Liver (tissue), 8 donors: ENCODE measurements at regions not wholly inside any gene's neighbourhood (a gene's known extent, or its start where the extent isn't known, plus 50 kb on each side); places are given as distances from the start of the nearest gene placed in this dataset.

Source experiments
- DNase-seq: peaks from one replicate; pipeline ENCODE4 v3.0.0-alpha.2; 2017; ENCODE audit warnings: low spot score
- H3K27ac ChIP-seq, 2 donors: one replicate each; pipeline ENCODE4 v1.7.0; 2013; ENCODE audit warnings: inconsistent platforms in 2 of 2, low read length in 2 of 2, control low read depth in 1 of 2, low read depth in 1 of 2, mild to moderate bottlenecking in 1 of 2
- H3K27me3 ChIP-seq, 4 donors: one replicate each; pipeline versions ENCODE4 v1.6.1 to v1.7.0; 2013; ENCODE audit warnings: low read length in 3 of 4, inconsistent platforms in 1 of 4, mild to moderate bottlenecking in 1 of 4, moderate library complexity in 1 of 4; ENCODE audit not compliant: control insufficient read depth in 4 of 4, insufficient read depth in 4 of 4
- H3K36me3 ChIP-seq, 4 donors: one replicate each; pipeline versions ENCODE4 v1.6.1 to v1.7.0; 2013; ENCODE audit warnings: low read length in 3 of 4, mild to moderate bottlenecking in 3 of 4, low read depth in 1 of 4, moderate library complexity in 1 of 4; ENCODE audit not compliant: control insufficient read depth in 4 of 4, insufficient read depth in 3 of 4
- H3K4me1 ChIP-seq, 4 donors: one replicate each; pipeline versions ENCODE4 v1.6.1 to v1.7.0; 2013; ENCODE audit warnings: low read length in 3 of 4, mild to moderate bottlenecking in 3 of 4, moderate library complexity in 1 of 4; ENCODE audit not compliant: control insufficient read depth in 4 of 4, insufficient read depth in 4 of 4
- H3K4me3 ChIP-seq, 3 donors: one replicate each; pipeline versions ENCODE4 v1.6.1 to v1.7.0; 2013; ENCODE audit warnings: low read length in 3 of 3, control low read depth in 1 of 3, low read depth in 1 of 3, mild to moderate bottlenecking in 1 of 3
- H3K9ac ChIP-seq, 2 donors: one replicate each; pipeline ENCODE4 v1.7.0; 2013; ENCODE audit warnings: low read length in 2 of 2, mild to moderate bottlenecking in 2 of 2, moderate library complexity in 2 of 2, control low read depth in 1 of 2, low read depth in 1 of 2
- H3K9me3 ChIP-seq, 4 donors: one replicate each; pipeline versions ENCODE4 v1.6.1 to v1.7.0; 2013; ENCODE audit warnings: low read length in 3 of 4; ENCODE audit not compliant: control insufficient read depth in 4 of 4
- CTCF ChIP-seq: fragments of 150-350 bp; IDR thresholded peaks from 2 replicates; pipeline ENCODE4 v1.5.1; 2017; ENCODE audit warnings: improper control_type of control experiment, low read depth, low read length; ENCODE audit not compliant: missing input control
- EGR1 ChIP-seq, 2 donors: IDR thresholded peaks; 2 replicates each; pipeline ENCODE4 v1.6.1; 2016 to 2018; ENCODE audit warnings: antibody characterized with exemption in 2 of 2, low read depth in 2 of 2
- FOXA1 ChIP-seq: IDR thresholded peaks from 2 replicates; pipeline ENCODE4 v1.6.1; 2016; ENCODE audit warnings: antibody characterized with exemption
- FOXA2 ChIP-seq: IDR thresholded peaks from 2 replicates; pipeline ENCODE4 v1.6.1; 2016; ENCODE audit warnings: antibody characterized with exemption
- GABPA ChIP-seq, 2 donors: IDR thresholded peaks in 1 of 2; conservative IDR thresholded peaks in 1 of 2; 2 replicates each; pipeline ENCODE4 v1.6.1; 2016; ENCODE audit warnings: antibody characterized with exemption in 2 of 2, mild to moderate bottlenecking in 1 of 2, moderate library complexity in 1 of 2
- HNF4A ChIP-seq, 2 donors: conservative IDR thresholded peaks; 2 replicates each; pipeline ENCODE4 v1.6.1; 2016; ENCODE audit warnings: antibody characterized with exemption in 2 of 2, mild to moderate bottlenecking in 2 of 2
- HNF4G ChIP-seq: IDR thresholded peaks from 2 replicates; pipeline ENCODE4 v1.6.1; 2016; ENCODE audit warnings: antibody characterized with exemption
- JUND ChIP-seq, 2 donors: IDR thresholded peaks; 2 replicates each; pipeline ENCODE4 v1.6.1; 2016; ENCODE audit warnings: antibody characterized with exemption in 2 of 2
- MAX ChIP-seq: IDR thresholded peaks from 2 replicates; pipeline ENCODE4 v1.6.1; 2016; ENCODE audit warnings: antibody characterized with exemption
- NR2F2 ChIP-seq: IDR thresholded peaks from 2 replicates; pipeline ENCODE4 v1.6.1; 2016; ENCODE audit warnings: antibody characterized with exemption
- RAD21 ChIP-seq, 2 donors: IDR thresholded peaks; 2 replicates each; pipeline ENCODE4 v1.6.1; 2016; ENCODE audit warnings: antibody characterized with exemption in 2 of 2, mild to moderate bottlenecking in 2 of 2
- RXRA ChIP-seq, 2 donors: IDR thresholded peaks; 2 replicates each; pipeline ENCODE4 v1.6.1; 2017 to 2018; ENCODE audit warnings: antibody characterized with exemption in 2 of 2, mild to moderate bottlenecking in 1 of 2
- SP1 ChIP-seq: IDR thresholded peaks from 2 replicates; pipeline ENCODE4 v1.6.1; 2018; ENCODE audit warnings: antibody characterized with exemption, mild to moderate bottlenecking
- TAF1 ChIP-seq: conservative IDR thresholded peaks from 2 replicates; pipeline ENCODE4 v1.6.1; 2016; ENCODE audit warnings: antibody characterized with exemption, mild to moderate bottlenecking
- YY1 ChIP-seq: IDR thresholded peaks from 2 replicates; pipeline ENCODE4 v1.6.1; 2016; ENCODE audit warnings: antibody characterized with exemption, mild to moderate bottlenecking
- ZBTB33 ChIP-seq: IDR thresholded peaks from 2 replicates; pipeline ENCODE4 v1.6.1; 2016; ENCODE audit warnings: antibody characterized with exemption
- WGBS: extraction: QIAGEN DNeasy Blood & Tissue Kit; methylation state at CpG from one replicate; pipeline ENCODE4 v1.1.7; 2013; 5-methylcytosine and 5-hydroxymethylcytosine counted together
- TF ChIP-seq, protein P1 (sequence below): IDR thresholded peaks from 2 replicates; pipeline ENCODE4 v1.6.1; 2016; ENCODE audit warnings: antibody characterized with exemption, mild to moderate bottlenecking
- TF ChIP-seq, protein P2 (sequence below): IDR thresholded peaks from 2 replicates; pipeline ENCODE4 v1.6.1; 2016; ENCODE audit warnings: antibody characterized with exemption
- donor health status: healthy.
- donor health status: healthy.
- donor health status: healthy.
- donor health status: healthy.
- donor health status: healthy.

GRCh38 chr21:35521293-35521692 is 472.2 kb upstream of the RUNX1 start:
- Histone ChIP-seq H3K4me3 (no peak overlapping the region), H3K36me3 (no peaks in the 10 kb centered on the region), H3K4me1 (no peaks in the 10 kb centered on the region), H3K9ac (no peak overlapping the region), H3K27me3 (no peaks in the 10 kb centered on the region), H3K9me3 (no peaks in the 10 kb centered on the region), H3K27ac (no peak overlapping the region)
- DNase-seq = no peak
- no peak for TF ChIP-seq SP1
- TF ChIP-seq ZBTB33 = no peak
- TF ChIP-seq HNF4A (conservative IDR thresholded peaks at IDR 0.05) = no peak
- TF ChIP-seq YY1 = no peak
- TF ChIP-seq JUND (IDR thresholded peaks at IDR 0.05) = no peak
- no peak for TF ChIP-seq RAD21 (IDR thresholded peaks at IDR 0.05)
- no peak for TF ChIP-seq HNF4G
- no peak for TF ChIP-seq CTCF
- no peak for TF ChIP-seq MAX
- no peak for TF ChIP-seq TAF1
- no peak for TF ChIP-seq FOXA2
- no peak for TF ChIP-seq NR2F2
- TF ChIP-seq EGR1 (IDR thresholded peaks at IDR 0.05; ENCODE audit: low read depth in 2 of 2) = no peak
- TF ChIP-seq, protein P1, sequence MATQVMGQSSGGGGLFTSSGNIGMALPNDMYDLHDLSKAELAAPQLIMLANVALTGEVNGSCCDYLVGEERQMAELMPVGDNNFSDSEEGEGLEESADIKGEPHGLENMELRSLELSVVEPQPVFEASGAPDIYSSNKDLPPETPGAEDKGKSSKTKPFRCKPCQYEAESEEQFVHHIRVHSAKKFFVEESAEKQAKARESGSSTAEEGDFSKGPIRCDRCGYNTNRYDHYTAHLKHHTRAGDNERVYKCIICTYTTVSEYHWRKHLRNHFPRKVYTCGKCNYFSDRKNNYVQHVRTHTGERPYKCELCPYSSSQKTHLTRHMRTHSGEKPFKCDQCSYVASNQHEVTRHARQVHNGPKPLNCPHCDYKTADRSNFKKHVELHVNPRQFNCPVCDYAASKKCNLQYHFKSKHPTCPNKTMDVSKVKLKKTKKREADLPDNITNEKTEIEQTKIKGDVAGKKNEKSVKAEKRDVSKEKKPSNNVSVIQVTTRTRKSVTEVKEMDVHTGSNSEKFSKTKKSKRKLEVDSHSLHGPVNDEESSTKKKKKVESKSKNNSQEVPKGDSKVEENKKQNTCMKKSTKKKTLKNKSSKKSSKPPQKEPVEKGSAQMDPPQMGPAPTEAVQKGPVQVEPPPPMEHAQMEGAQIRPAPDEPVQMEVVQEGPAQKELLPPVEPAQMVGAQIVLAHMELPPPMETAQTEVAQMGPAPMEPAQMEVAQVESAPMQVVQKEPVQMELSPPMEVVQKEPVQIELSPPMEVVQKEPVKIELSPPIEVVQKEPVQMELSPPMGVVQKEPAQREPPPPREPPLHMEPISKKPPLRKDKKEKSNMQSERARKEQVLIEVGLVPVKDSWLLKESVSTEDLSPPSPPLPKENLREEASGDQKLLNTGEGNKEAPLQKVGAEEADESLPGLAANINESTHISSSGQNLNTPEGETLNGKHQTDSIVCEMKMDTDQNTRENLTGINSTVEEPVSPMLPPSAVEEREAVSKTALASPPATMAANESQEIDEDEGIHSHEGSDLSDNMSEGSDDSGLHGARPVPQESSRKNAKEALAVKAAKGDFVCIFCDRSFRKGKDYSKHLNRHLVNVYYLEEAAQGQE = no peak
- no peak for TF ChIP-seq GABPA (IDR thresholded peaks at IDR 0.05 in 1 of 2, conservative IDR thresholded peaks at IDR 0.05 in 1 of 2)
- TF ChIP-seq, protein P2, sequence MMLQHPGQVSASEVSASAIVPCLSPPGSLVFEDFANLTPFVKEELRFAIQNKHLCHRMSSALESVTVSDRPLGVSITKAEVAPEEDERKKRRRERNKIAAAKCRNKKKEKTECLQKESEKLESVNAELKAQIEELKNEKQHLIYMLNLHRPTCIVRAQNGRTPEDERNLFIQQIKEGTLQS = no peak
- no peak for TF ChIP-seq RXRA (IDR thresholded peaks at IDR 0.05)
- 90% methylated on average over 4 of the region's 4 CpGs for WGBS

DNA sequence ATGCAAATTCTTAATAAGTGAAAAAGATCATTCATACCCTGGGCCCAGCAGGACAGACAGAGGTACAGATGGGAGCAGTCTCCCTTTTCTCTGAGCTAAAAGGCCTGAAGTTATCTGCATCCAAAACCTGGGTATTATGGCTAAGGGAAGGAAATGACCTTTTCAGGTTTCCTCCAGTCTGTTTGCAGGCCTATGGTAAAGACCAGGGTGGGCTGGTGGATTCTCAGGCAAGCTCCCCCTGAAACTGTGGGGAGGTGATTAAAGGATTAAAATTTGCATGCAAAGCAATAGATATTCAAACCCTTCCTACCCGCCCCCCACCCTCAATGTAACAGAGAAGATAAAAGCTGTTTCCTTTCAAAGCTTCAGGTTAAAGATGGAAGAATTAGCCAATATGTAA is 471.8 kb upstream of the RUNX1 start:
- Histone ChIP-seq H3K9ac (no peak overlapping the region), H3K27ac (no peak overlapping the region), H3K36me3 (no peaks in the 10 kb centered on the region), H3K27me3 (no peaks in the 10 kb centered on the region), H3K4me1 (no peaks in the 10 kb centered on the region), H3K4me3 (no peak overlapping the region), H3K9me3 (no peaks in the 10 kb centered on the region)
- WGBS = 94% methylated on average over 1 of the region's 1 CpG
- no peak for DNase-seq
- TF ChIP-seq HNF4G (no peak), MAX (no peak), EGR1 (IDR thresholded peaks at IDR 0.05; ENCODE audit: low read depth in 2 of 2) (no peak), SP1 (no peak), CTCF (no peak), JUND (IDR thresholded peaks at IDR 0.05) (no peak), FOXA2 (no peak), YY1 (no peak), NR2F2 (no peak), HNF4A (conservative IDR thresholded peaks at IDR 0.05) (no peak), FOXA1 (no peak)
- TF ChIP-seq, protein P2 = no peak
